NCI-H2196 (cell line): ENCODE measurements at regions not wholly inside any gene's neighbourhood (a gene's known extent, or its start where the extent isn't known, plus 50 kb on each side); places are given as distances from the start of the nearest gene placed in this dataset.
"Not testable (repeated sequence)": the region's sequence is repeated elsewhere in the genome, so short reads cannot be mapped to it uniquely, and the experiment has no call there.

Experiments
- DNase-seq: peaks from one replicate; lab custom pipeline; 2025; ENCODE audit not compliant: unreplicated experiment; lab: John Stamatoyannopoulos, UW

- no peak for DNase-seq
Observed at GRCh38 chr10:125257521-125258108, 97.3 kb upstream of the CTBP2 start.

- DNase-seq = no peak
Observed at GRCh38 chr10:125256026-125256425, 95.7 kb upstream of the CTBP2 start.

GRCh38 chr10:125252937-125253336 is 92.6 kb upstream of the CTBP2 start:
- DNase-seq = no peak

GRCh38 chr10:125250834-125251233 is 90.5 kb upstream of the CTBP2 start:
- not testable (repeated sequence) for DNase-seq

- no peak for DNase-seq
Observed at GRCh38 chr10:125249948-125250347, 89.6 kb upstream of the CTBP2 start.

- DNase-seq = no peak
Observed at GRCh38 chr10:125248489-125248888, 88.1 kb upstream of the CTBP2 start.

GRCh38 chr10:125247576-125247975 is 87.2 kb upstream of the CTBP2 start:
- DNase-seq = no peak

GRCh38 chr10:125243532-125244253 is 83.3 kb upstream of the CTBP2 start:
- no peak for DNase-seq

- DNase-seq = no peak
Observed at GRCh38 chr10:125238682-125239081, 78.3 kb upstream of the CTBP2 start.

GRCh38 chr10:125236091-125236490 is 75.7 kb upstream of the CTBP2 start:
- DNase-seq = no peak

GRCh38 chr10:125235093-125236069 is 75.0 kb upstream of the CTBP2 start:
- no peak for DNase-seq

- not testable (repeated sequence) for DNase-seq
Observed at GRCh38 chr10:125234576-125234975, 74.2 kb upstream of the CTBP2 start.

- no peak for DNase-seq
Observed at GRCh38 chr10:125233726-125234125, 73.4 kb upstream of the CTBP2 start.

- DNase-seq = no peak
Observed at GRCh38 chr10:125232841-125233240, 72.5 kb upstream of the CTBP2 start.

GRCh38 chr10:125231813-125232475 is 71.6 kb upstream of the CTBP2 start:
- DNase-seq = no peak

- no peak for DNase-seq
Observed at GRCh38 chr10:125231116-125231812, 70.9 kb upstream of the CTBP2 start.

GRCh38 chr10:125230251-125230650 is 69.9 kb upstream of the CTBP2 start:
- DNase-seq = no peak

- DNase-seq = not testable (repeated sequence)
Observed at GRCh38 chr10:125228245-125228940, 68.0 kb upstream of the CTBP2 start.

- no peak for DNase-seq
Observed at GRCh38 chr10:125227546-125227945, 67.2 kb upstream of the CTBP2 start.

- no peak for DNase-seq
Observed at GRCh38 chr10:125226823-125227222, 66.5 kb upstream of the CTBP2 start.
